ENCODE measurements at regions not wholly inside any gene's neighbourhood (a gene's known extent, or its start where the extent isn't known, plus 50 kb on each side); places are given as distances from the start of the nearest gene placed in this dataset.

DNA sequence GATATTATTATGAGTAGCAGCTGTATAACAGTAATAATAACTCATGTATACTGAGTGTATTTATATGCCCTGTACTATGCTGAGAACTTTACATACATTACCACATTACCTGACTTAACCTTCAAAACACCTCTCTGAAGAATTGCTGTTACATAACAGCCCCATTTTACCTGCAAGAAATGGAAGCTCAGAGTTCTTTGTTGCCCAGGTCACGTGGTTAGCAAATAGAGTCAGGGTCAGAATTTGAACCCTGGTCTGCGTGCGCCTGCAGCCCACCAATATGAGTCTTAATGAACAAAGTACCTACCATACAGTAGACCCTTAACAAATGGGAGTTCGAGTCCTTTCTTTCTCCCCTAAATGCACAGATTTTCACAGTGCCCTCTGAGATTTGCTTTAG is 101.9 kb downstream of the MCFD2 start:
- DNase-seq, result no peak

DNA sequence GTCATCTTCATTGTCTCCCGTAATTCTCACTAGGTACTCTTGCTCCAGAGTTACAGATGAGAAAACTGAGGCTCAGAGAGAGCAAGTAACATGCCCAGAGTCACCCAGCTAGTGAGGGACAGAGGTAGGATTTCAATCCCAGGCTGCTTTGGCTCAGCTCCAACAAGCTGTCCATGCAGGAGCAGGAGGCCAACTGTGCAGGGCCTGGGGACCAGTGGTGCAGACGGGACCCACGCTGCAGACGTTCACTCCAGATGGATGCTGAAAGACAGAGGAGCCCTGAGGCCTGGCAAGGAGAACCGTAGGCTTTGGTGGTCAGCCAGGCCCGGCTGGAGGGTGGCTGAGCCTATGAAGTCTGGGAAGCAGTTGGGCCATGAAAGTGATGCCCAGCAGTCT is 102.6 kb downstream of the MCFD2 start:
- no peak for DNase-seq
